Adipocyte (in vitro differentiated cells): ENCODE measurements at regions not wholly inside any gene's neighbourhood (a gene's known extent, or its start where the extent isn't known, plus 50 kb on each side); places are given as distances from the start of the nearest gene placed in this dataset.
A peak's percentile ranks its signal among the peaks of the same experiment; 100 is the strongest.

Experiments used
- DNase-seq: peaks from one replicate; pipeline ENCODE4 v3.0.0-alpha.2; 2015; ENCODE audit warnings: low read depth
- H3K27me3 ChIP-seq: replicated peaks from 2 replicates; pipeline ENCODE4 v1.7.0; 2013; ENCODE audit warnings: mild to moderate bottlenecking, low read length, moderate library complexity; ENCODE audit not compliant: control insufficient read depth, insufficient read depth
- H3K36me3 ChIP-seq: 2 replicates; pipeline ENCODE4 v1.7.0; 2013; ENCODE audit warnings: low read length, mild to moderate bottlenecking, moderate library complexity; ENCODE audit not compliant: control insufficient read depth, insufficient read depth, severe bottlenecking
- H3K4me1 ChIP-seq: 2 replicates; pipeline ENCODE4 v1.7.0; 2013; ENCODE audit warnings: mild to moderate bottlenecking, low read length, moderate library complexity; ENCODE audit not compliant: control insufficient read depth, insufficient read depth
- H3K4me3 ChIP-seq: 2 replicates; pipeline ENCODE4 v1.7.0; 2013; ENCODE audit warnings: mild to moderate bottlenecking, low read length, moderate library complexity
- H3K9ac ChIP-seq: 2 replicates; pipeline ENCODE4 v1.7.0; 2013; ENCODE audit warnings: mild to moderate bottlenecking, low read length, moderate library complexity
- H3K9me3 ChIP-seq: 2 replicates; pipeline ENCODE4 v1.7.0; 2013; ENCODE audit warnings: mild to moderate bottlenecking, low read length, moderate library complexity; ENCODE audit not compliant: control insufficient read depth

DNA sequence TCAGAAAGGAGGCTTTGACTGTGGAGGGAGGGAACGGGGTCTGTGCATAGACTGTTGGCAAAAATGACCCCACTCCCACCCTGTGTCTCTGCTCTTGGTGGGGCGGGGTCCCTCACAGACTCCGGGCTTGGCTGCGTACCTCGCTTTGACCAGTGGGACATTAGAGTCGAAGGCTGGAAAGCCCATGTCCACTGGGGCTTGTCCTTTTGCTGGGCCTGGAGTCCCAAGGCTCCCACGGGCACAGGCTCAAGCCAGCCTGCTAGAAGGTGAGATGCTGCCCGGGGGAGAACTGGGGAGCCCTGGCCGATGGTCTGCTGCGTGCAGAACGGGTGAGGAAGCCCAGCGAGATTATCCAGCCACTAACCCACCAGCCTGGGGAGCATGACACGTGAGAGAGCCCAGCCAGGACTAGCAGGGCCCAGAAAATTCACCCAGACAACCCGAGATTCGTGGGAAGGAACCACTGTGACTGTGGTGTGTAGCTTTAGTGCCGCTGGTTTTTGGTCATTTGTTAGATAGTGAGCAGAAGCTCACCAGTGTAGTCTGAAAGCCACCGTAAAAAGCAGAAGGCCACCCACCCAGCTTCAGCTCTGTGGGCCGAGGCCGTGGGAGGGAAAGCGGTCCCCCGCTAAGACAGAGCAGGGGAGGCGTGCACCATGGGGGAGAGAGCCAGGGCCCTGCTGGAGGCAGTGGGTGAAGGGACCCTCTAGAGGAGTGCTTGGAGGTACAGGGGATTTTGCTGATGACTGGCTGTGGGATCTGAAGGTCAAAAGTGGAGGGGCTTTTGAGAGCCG, 78.3 kb upstream of the C1orf174 start:
- H3K4me1 ChIP-seq: no peaks in the 10 kb centered on the region

DNA sequence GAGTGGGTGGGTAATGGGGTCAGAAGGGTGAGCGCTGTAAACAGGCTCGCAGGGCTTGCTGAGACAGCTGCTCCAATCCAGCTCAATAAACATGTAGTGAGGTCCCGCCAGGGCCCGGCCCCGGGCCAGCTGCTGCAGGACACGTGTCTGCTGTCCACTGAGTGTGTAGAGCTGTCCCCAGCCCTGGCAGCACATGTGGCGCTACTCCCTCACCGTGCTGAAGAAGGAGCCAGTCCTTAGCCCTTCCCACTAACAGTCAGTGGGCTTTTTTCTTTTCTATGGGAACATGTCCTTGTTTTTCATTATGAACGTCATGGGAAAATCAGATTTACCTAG, 78.9 kb upstream of the C1orf174 start:
- H3K4me3 ChIP-seq: no peak overlapping the region
- no peaks in the 10 kb centered on the region for H3K4me1 ChIP-seq
- H3K9me3 ChIP-seq: no peaks in the 10 kb centered on the region
- H3K36me3 ChIP-seq: no peaks in the 10 kb centered on the region
- no peak for DNase-seq
- H3K27me3 ChIP-seq: peaks cover 2% of the 10 kb centered on the region
- no peak overlapping the region for H3K9ac ChIP-seq

More for the DNA sequence above, 78.3 kb upstream of the C1orf174 start:
- Histone ChIP-seq H3K27me3 (peaks cover 2% of the 10 kb centered on the region), H3K36me3 (no peaks in the 10 kb centered on the region), H3K4me3 (no peak overlapping the region), H3K9ac (no peak overlapping the region), H3K9me3 (no peaks in the 10 kb centered on the region)
- DNase-seq: no peak

DNA sequence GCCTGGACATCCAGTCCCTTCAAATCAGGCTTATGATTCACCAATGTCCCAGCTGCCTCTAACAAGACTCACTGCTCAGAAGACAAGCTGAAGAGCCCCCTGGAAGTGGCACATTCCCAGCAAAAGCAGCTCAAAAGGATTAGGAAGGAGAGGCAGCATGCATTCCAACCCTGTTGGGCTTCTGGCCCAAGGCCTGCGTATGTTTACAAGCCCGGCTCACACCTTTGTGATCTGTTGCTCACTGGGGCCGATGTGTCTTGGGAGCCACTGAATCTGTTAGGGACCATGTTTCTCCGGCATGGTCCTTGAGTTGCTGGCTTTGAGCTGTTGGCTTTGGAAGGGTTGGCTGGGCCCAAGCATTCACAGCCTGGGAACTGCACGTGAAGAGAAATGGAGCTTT, 81.2 kb upstream of the C1orf174 start:
- H3K4me3 ChIP-seq: no peak overlapping the region
- H3K36me3 ChIP-seq: no peaks in the 10 kb centered on the region
- H3K9me3 ChIP-seq: no peaks in the 10 kb centered on the region
- DNase-seq: no peak
- no peaks in the 10 kb centered on the region for H3K4me1 ChIP-seq
- H3K27me3 ChIP-seq: peaks cover 2% of the 10 kb centered on the region
- no peak overlapping the region for H3K9ac ChIP-seq

DNA sequence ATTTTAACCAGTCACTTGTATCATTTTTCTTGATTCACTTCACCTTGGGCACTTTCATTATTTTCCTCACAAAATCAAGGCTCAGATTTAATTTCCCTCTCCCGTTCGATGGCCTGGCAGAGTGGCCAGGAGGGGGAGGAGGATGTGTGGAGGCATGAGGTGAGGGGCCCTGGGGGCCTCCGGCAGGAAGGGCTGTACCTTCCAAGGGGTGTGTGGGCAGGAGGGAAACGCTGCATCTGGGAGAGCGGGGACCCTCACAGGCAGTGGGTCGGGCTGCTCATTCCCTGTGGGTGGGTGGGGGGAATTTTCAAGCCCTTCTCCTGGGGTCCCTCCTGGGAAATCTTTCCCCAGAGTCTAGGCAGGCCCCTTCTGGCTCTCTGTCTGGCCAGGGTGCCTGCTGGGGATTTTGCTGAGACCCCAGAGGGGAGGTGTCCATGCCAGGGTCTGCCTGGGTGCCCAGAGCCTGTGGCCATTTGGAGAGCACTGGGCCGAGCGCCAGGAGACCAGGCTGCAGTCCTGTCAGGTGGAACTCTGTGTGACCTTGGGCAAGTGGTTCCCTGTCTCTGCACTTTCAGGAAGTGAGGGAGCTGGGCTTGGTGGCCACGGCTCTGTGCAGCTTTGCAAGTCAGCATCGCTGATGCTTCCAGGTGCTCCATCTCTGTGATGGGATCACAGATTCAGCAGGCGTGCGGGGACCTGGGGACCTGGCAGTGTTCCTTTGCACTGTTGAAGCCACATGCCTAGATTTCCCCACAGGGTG, 81.9 kb upstream of the C1orf174 start:
- H3K9me3 ChIP-seq: no peaks in the 10 kb centered on the region
- H3K4me1 ChIP-seq: no peaks in the 10 kb centered on the region
- no peaks in the 10 kb centered on the region for H3K36me3 ChIP-seq
- H3K9ac ChIP-seq: no peak overlapping the region
- no peak for DNase-seq
- peaks cover 2% of the 10 kb centered on the region for H3K27me3 ChIP-seq
- H3K4me3 ChIP-seq: no peak overlapping the region

DNA sequence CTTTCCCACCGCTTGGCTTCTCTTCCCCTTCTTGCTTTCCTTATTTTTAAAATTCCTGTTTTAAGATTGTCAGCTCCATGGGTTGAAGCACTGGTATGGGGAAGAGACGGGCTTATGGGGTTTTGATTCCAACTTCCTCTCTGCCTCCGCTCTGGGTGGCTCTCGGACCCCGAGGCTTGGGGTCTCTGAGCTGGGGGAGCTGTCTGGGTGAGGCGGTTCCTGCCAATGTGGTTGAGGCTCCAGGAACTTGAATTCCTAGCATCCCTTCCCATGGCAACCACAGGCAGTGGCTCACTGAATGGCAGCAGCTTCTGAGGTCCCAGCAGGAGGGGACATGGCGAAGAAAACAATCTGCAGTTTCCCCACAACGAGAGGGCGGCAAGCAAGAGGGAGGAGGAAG, 83.1 kb upstream of the C1orf174 start:
- Histone ChIP-seq H3K9me3 (no peaks in the 10 kb centered on the region), H3K4me3 (no peak overlapping the region), H3K36me3 (no peaks in the 10 kb centered on the region), H3K27me3 (peaks cover 2% of the 10 kb centered on the region), H3K9ac (no peak overlapping the region), H3K4me1 (no peaks in the 10 kb centered on the region)
- DNase-seq: no peak

DNA sequence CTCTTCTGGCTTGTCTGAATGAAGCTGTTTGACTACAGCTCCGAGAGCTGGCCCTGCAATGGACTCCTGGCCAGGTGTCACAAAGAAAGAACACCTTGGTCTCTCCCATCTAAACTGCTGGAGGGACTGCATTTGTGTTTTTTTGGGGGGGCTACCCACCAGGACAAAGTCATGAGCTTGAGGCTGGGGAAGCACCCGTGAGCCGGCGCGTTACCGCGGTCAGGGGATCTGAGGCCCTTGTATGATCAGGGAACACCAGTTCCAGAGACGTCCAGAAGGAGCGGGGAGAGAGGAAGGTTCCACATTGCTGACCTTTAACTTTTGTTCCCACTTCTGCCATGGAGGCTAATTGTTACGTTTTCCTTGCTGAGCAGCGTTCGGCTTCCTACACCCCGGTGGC, 84.5 kb upstream of the C1orf174 start:
- DNase-seq: no peak
- Histone ChIP-seq H3K36me3 (no peaks in the 10 kb centered on the region), H3K27me3 (peaks cover 2% of the 10 kb centered on the region), H3K4me3 (no peak overlapping the region), H3K4me1 (no peaks in the 10 kb centered on the region), H3K9ac (no peak overlapping the region), H3K9me3 (no peaks in the 10 kb centered on the region)

DNA sequence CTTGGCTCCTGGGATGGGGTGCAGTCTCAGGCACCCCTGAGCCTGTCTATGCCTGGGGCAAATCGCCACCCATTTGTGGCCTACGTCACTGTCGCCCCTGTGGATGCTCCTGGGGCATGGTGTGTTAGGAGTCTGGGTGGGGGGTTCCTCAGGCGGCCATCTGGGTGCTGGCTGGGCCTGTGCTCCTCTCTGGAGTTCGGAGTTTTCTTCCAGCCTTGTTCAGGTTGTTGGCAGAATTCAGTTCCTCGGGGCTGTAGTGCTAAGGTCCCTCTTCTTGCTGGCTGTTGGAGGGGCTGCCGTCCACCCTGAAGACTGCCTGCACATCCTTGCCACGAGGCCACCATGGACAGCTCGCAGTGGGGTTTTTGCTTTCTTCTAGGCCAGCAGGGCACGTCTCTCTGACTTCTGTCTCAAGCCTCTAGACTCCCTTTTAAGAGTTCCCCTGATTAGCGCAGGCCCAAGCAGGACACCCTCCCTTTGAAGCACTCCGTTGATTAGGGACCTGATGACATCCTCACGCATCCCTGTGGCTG, 86.7 kb upstream of the C1orf174 start:
- no peak overlapping the region for H3K4me3 ChIP-seq
- no peak for DNase-seq
- H3K9ac ChIP-seq: no peak overlapping the region
- H3K27me3 ChIP-seq: peaks cover 2% of the 10 kb centered on the region
- H3K4me1 ChIP-seq: no peaks in the 10 kb centered on the region
- H3K9me3 ChIP-seq: peaks cover 9% of the 10 kb centered on the region
- no peaks in the 10 kb centered on the region for H3K36me3 ChIP-seq

DNA sequence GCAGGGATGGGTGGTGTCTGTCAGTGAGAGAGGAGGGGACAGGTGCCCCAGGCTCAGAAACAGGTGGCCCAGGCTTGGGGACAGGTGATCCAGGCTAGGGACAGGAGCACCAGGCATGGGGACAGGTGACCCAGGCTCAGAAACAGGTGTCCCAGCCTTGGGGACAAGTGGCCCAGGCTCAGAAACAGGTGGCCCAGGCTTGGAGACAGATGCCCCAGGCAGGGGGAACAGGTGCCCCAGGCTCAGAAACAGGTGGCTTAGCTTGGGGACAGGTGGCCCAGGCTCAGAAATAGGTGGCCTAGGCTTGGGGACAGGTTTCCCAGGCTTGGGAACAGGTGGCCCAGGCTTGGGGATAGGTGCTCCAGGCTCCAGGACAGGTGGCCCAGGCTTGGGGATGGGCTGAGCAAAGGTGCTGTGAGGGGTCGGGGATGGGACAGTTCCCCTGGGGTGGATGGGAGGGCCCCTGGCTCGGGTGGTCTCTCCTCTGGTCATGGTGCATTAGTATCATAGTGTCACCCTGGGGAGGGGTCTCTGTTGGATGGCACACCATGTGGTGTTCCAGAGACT, 87.7 kb upstream of the C1orf174 start:
- H3K4me3 ChIP-seq: no peak overlapping the region
- peaks cover 2% of the 10 kb centered on the region for H3K27me3 ChIP-seq
- H3K9me3 ChIP-seq: peaks cover 9% of the 10 kb centered on the region
- H3K9ac ChIP-seq: no peak overlapping the region
- no peaks in the 10 kb centered on the region for H3K36me3 ChIP-seq
- no peaks in the 10 kb centered on the region for H3K4me1 ChIP-seq
- no peak for DNase-seq

DNA sequence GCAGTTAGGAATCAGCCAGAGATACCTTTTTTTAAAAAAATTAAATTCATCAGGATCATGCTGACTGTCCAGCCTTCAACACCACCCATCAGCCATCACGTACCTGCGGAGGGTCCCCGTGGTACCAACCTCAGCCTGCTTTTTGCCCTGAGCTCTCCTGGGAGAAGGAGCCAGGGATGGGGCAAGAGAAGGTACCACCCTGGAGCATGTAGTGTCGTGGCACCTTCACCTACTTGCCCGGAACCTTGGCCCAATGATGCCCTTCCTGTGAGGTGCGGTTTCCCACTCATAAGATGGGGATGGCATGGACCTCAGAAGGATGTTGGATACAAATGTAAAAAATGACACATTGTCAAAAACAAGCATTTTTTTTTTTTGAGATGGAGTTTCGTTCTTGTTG, 88.4 kb upstream of the C1orf174 start:
- H3K9ac ChIP-seq: no peak overlapping the region
- DNase-seq: no peak
- H3K9me3 ChIP-seq: peaks cover 9% of the 10 kb centered on the region
- H3K36me3 ChIP-seq: no peaks in the 10 kb centered on the region
- no peaks in the 10 kb centered on the region for H3K4me1 ChIP-seq
- H3K27me3 ChIP-seq: no peaks in the 10 kb centered on the region
- H3K4me3 ChIP-seq: no peak overlapping the region

DNA sequence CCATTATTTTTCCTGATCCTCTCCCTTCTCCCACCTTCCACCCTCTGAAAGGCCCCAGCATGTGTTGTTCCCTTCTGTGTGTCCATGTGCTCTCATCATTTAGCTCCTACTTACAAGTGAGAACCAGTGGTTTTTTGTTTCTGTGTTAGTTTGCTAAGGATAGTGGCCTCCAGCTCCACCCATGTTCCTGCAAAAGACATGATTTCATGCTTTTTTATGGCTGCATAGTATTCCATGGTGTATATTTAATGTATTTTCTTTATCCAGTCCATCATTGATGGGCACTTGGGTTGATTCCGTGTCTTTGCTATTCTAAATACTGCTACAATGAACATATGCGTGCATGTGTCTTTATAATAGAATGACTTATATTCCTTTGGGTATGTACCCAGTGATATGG, 89.4 kb upstream of the C1orf174 start:
- H3K9ac ChIP-seq: no peak overlapping the region
- peaks cover 9% of the 10 kb centered on the region for H3K9me3 ChIP-seq
- no peak for DNase-seq
- no peak overlapping the region for H3K4me3 ChIP-seq
- no peaks in the 10 kb centered on the region for H3K4me1 ChIP-seq
- no peaks in the 10 kb centered on the region for H3K27me3 ChIP-seq
- no peaks in the 10 kb centered on the region for H3K36me3 ChIP-seq

DNA sequence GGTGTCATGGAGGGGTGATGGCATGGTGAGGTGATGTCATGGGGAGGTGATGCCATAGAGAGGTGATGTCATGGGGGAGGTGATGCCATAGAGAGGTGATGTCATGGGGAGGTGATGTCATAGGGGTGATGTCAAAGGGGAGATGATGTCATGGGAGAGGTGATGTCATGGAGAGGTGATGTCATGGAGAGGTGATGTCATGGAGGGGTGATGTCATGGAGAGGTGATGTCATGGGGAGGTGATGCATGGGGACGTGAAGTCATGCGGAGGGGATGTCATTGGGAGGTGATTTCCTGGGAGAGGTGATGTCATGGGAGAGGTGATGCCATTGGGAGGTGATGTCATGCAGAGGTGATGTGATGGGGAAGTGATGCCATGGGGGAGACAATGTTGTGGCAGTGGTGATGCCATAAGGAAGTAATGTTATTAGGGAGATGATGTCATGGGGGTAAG, 92.1 kb upstream of the C1orf174 start:
- Histone ChIP-seq H3K9ac (no peak overlapping the region), H3K4me1 (no peaks in the 10 kb centered on the region), H3K4me3 (no peak overlapping the region), H3K9me3 (peaks cover 9% of the 10 kb centered on the region), H3K27me3 (no peaks in the 10 kb centered on the region), H3K36me3 (no peaks in the 10 kb centered on the region)
- peak; percentile 1 for DNase-seq
